ENCODE measurements at regions not wholly inside any gene's neighbourhood (a gene's known extent, or its start where the extent isn't known, plus 50 kb on each side); places are given as distances from the start of the nearest gene placed in this dataset.

GRCh38 chr2:103103678-103104077 lies 341.8 kb downstream of the TMEM182 start:
- ATAC-seq (no peak), DNase-seq (no peak)
- no peaks in the 10 kb centered on the region for H3K36me3 ChIP-seq
- no peaks in the 10 kb centered on the region for H3K27me3 ChIP-seq
- no peak for TF ChIP-seq CTCF (IDR thresholded peaks at IDR 0.05)
- intact Hi-C loops (cut with DNase I) = no loop called here
- no peak overlapping the region for H3K4me3 ChIP-seq
- no peak overlapping the region for H3K27ac ChIP-seq
- no peaks in the 10 kb centered on the region for H3K4me1 ChIP-seq
- H3K9me3 ChIP-seq = no peaks in the 10 kb centered on the region

GRCh38 chr2:103119352-103119751 lies 357.5 kb downstream of the TMEM182 start:
- DNase-seq (no peak), ATAC-seq (no peak)
- Histone ChIP-seq H3K27me3 (no peaks in the 10 kb centered on the region), H3K9me3 (no peaks in the 10 kb centered on the region), H3K36me3 (no peaks in the 10 kb centered on the region), H3K4me3 (no peak overlapping the region), H3K4me1 (no peaks in the 10 kb centered on the region), H3K27ac (no peak overlapping the region)
- TF ChIP-seq CTCF (IDR thresholded peaks at IDR 0.05) = no peak
- intact Hi-C loops (cut with DNase I) = no loop called here

GRCh38 chr2:103121106-103121505 lies 359.3 kb downstream of the TMEM182 start:
- ATAC-seq (no peak), DNase-seq (no peak)
- no peak overlapping the region for H3K27ac ChIP-seq
- H3K9me3 ChIP-seq = no peaks in the 10 kb centered on the region
- intact Hi-C loops (cut with DNase I) = no loop called here
- no peaks in the 10 kb centered on the region for H3K4me1 ChIP-seq
- no peak overlapping the region for H3K4me3 ChIP-seq
- H3K27me3 ChIP-seq = no peaks in the 10 kb centered on the region
- no peaks in the 10 kb centered on the region for H3K36me3 ChIP-seq
- TF ChIP-seq CTCF (IDR thresholded peaks at IDR 0.05) = no peak

GRCh38 chr2:103123516-103123915 lies 361.7 kb downstream of the TMEM182 start:
- DNase-seq = no peak
- no peaks in the 10 kb centered on the region for H3K36me3 ChIP-seq
- no peaks in the 10 kb centered on the region for H3K9me3 ChIP-seq
- no peak overlapping the region for H3K4me3 ChIP-seq
- ATAC-seq = no peak
- intact Hi-C loops (cut with DNase I) = no loop called here
- no peaks in the 10 kb centered on the region for H3K27me3 ChIP-seq
- no peak for TF ChIP-seq CTCF (IDR thresholded peaks at IDR 0.05)
- no peak overlapping the region for H3K27ac ChIP-seq
- H3K4me1 ChIP-seq = no peaks in the 10 kb centered on the region

GRCh38 chr2:103130857-103131256 lies 369.0 kb downstream of the TMEM182 start:
- TF ChIP-seq CTCF (IDR thresholded peaks at IDR 0.05) = no peak
- ATAC-seq = no peak
- Histone ChIP-seq H3K27me3 (no peaks in the 10 kb centered on the region), H3K9me3 (peaks cover 0 to 10% of the 10 kb centered on the region in 2 donors), H3K4me3 (no peak overlapping the region), H3K36me3 (no peaks in the 10 kb centered on the region), H3K27ac (no peak overlapping the region), H3K4me1 (no peaks in the 10 kb centered on the region)
- DNase-seq = no peak
- intact Hi-C loops (cut with DNase I) = no loop called here

All from left lung (tissue), 4 donors.